ENCODE measurements at regions not wholly inside any gene's neighbourhood (a gene's known extent, or its start where the extent isn't known, plus 50 kb on each side); places are given as distances from the start of the nearest gene placed in this dataset.
A peak's percentile ranks its signal among the peaks of the same experiment; 100 is the strongest.

DNA sequence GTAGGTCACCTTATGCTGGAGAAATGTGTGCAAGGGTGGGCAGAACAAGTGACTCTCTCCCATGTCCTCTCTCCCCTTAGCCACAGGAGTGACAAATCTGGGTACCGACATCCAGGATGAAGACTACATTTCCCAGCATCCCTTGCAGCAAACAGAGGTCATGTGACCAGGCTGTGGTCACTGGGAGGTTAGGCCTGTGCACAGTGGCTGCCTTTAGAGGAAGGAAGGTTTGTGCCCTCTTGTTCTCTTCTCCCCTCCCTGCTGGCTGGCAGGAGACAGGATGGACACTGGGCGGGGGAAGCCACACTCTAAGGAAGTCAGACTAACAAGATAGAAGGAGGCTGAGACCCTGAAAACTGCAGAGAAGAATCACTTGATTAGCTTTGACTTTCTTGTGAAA lies 360.2 kb downstream of the PREX1 start:
- DNase-seq, result no peak

DNA sequence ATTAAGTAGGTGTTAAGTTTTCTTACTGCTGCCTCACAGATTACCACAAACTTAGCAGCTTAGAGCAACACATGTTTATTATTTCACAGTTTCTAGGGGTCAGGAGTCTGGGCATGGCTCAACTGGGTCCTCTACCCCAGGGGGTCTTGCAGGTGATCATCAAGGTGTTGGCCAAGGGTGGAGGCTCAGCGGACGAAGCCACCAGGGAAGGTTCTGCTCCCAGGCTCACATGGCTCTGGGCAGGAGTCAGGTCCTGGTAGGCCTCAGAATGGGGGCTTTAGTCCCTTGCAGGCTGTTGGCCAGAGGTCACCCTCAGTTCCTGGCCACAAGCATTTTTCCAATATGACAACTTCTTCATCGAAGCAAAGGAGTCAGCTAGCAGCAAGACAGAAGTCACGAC lies 362.5 kb downstream of the PREX1 start:
- DNase-seq, result no peak

DNA sequence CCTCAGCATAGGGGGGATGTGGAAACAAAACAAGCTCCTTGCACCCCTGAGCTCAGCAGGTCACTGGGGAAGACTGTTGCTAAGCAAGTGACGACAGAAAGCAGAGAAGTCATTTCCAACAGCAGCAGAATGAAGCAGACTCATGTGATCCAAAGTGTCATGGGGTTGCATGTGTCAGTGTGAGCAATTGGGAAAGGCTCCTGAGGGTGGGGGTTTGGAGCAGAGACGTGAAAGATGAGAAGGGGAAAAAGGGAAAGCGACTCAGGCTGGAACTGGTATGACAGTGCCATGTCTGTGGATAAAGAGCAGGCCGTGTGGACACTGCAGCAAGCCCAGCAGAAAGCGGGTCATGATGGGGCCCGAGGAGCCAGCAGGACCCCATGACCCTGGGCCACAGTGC lies 363.9 kb downstream of the PREX1 start:
- DNase-seq, result peak in 12 of 51 donors; percentile 6 to 53 (median 19)

DNA sequence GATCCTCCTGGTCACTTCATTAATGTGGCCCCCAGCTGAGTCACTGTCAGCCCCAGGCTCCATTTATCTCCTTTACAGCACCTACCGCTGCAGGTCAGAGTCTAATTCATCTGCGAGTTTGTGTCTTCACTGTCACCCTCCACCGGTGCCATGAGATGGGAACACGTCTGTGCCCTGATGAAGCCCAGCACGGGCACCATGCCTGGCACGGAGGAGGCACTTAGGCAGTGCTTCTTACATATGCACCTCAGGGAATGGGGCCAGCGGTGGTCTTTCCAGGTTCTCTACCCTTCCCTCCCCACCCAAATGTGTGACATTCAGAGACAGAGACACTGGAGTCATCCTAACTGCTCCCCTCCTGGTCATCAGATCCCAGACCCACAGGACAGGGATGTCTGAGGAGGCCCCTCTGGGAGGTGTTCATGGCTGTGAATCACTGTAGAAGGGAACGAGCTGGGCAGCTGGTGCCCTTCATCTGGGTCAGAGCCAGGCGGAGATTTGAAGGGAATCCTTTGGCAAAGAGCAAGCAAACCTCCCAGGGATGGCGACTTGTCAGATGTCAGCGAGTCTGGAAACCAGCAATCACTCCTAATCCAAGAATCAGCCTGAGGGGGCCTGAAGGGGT lies 364.6 kb downstream of the PREX1 start:
- DNase-seq, result no peak

DNA sequence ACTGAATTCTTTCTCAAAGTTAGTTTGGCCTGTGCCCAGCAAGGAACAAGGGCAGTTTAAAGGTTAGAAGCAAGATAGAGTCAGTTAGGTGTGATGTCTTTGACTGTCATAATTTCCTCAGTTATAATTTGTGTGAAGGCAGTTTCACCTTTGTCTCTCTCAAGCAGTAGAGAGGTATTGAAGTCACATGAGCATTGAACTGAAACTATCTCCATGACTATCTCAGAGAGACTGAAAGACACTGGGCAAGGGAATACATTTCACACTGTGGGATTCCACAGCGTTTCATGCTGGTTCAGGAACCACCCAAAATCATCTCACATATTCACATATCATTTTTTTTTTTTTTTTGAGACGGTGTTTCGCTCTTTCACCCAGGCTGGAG lies 366.1 kb downstream of the PREX1 start:
- no peak for DNase-seq

DNA sequence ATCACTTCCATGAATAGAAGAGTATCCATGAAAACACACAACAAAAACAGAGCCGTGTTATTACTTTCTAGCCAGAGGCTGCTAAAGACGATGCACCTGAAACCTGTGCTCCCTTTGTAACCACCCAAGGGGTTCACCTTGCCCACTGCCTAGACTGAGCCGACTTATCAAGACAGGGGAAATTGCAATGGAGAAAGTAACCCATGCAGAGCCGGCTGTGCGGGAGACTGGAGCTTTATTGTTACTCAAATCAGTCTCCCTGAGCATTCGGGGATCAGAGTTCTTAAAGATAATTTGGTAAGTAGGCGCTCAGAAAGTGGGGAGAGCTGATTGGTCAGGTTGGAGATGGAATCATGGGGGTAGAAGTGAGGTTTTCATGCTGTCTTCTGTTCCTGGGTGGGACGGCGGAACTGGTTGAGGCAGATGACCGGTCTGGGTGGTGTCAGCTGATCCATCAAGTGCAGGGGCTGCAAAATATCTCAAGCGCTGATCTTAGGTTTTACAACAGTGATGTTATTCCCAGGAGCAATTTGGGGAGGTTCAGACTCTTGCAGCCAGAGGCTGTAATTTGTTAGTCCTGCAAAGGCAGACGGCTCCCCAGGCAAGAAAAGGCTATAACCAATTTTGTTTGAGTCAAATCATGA lies 366.6 kb downstream of the PREX1 start:
- DNase-seq, result no peak

DNA sequence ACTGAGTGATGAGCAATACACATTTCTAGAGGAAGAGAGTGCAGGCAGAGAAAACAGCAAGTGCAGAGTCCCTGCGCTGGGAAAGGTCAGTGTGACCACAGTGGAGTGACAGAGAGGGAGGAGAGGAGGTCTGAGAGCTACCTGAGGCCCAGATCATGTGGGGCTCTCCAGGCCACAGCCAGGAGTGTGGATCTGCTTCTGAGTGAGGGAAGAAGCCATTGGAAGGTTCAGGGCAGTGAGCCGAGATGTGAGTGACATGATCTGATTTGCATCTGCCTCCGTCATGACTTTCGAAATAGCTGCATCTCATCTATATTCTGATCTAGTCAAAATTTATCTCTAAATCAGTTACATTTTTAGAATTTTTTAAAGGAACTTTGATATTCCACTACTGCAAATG lies 367.1 kb downstream of the PREX1 start:
- no peak for DNase-seq

DNA sequence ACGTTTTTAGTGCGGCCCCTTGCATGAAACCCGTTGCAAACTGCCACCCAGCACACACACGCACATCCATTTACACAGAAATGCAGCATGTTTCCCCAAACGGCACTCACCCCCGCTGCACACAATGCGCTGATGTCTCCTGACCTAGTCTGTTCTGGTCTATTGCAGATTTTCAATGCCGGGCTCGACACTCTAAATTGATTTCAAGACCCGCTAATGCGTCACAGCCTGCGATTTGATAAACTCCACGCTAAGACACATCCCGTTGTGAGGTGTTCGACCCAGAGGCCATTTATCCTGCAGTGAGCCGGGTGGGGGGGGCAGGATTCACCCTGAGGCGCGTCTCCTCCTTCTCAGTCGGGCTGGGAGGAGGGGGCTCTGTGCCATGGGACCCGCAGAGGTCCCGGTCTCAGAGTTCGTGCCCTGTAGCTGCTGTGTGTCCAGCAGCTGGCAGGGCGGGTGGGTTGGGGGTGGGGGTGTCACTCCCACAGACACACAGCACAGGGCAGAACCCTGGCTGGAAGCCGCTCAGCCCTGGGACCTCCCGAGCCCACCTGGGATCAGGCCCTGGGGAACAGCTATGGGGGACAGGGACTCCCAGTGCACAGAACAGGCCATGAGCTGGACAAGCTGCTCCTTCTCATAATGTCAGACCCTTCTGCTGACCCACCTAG lies 367.9 kb downstream of the PREX1 start:
- DNase-seq, result peak in 1 of 51 donors; percentile 25

DNA sequence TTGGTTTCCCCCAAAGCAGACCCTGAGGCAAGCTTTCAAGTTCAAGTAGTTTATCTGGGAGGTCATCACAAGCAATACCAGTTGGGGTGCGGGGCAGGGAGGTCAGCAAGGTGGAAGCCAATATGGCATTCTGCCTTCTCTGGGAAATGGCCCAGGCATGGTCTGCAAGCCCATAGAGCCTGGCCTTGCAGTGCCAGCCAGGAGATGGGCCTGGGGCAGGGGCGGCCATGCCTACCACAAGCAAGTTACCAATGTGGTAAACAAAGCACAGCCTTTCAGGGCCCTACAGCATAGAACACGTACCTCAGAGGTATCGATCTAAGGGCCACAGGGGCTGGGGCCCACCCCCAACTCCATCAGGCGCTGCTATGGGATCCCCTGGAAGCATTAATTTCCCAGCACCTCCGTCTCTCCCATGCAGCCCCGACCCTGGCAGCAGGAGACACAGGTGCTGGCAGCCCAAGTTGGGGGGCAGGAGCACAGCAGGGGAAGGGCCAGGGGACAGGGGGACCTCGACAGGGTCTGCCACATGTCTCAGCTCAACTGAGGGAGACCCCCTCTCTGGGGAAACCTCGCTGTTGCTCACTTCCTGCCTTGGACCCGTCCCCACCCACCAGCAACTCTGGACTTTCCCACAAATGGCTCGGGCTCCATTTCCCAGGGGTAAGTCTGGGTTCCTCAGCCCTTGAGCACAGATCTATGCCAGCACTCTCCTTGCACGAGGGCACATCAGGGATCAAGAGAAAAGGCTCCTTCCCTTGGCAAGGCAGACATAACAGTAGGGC lies 369.0 kb downstream of the PREX1 start:
- DNase-seq, result no peak

DNA sequence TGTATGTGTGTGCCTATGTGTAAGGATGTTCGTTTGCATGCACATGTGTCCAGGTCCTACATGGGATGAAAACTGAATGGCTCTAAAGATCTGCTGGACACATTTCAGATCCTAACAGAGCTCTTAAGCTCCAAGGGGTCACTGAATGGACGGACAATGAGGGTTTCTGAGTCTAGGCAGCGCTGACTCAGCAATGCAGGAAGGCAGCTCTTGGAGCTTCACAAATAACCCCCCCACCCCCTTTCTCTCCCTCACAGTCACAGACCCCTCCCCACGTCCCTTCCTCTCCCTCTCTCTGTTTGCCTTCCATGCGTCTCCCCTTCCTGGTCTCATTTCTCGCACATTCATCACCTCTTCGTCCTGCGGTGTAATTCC lies 369.8 kb downstream of the PREX1 start:
- DNase-seq, result no peak

DNA sequence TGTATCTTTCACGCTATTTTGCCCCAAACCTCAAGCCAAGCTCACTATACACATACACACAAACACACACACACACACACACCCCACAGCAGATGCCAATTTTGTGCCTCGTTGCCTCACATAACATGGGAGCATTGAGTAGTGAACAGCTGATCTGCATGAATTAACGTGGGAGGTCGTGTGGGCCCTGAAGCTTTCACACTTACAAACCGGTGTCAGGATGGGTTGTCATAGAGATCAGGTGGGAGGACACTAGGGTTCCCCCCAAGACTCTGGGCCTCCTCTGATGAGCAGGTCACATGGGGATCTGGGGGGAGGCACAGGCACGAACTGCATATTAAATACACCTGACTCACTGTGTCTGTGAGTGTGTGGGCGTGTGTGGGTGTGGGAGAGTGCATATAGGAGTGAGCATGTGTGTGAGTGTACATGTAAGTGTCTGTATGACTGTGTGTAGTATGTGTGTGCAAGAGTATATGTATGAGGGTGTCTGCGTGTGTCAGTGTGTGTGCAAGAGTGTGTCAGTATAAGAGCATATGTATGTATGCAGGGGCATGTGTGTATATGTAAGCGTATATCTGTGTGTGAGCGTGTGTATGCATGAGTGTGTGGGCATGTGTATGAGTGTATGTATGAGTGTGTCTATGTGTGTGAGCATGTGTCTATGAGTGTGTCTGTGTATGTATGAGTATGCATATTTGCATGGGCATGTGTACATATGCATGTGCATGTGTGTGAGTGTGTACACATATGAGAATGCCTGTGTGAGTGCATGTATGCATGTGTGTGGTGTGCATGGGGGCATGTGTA lies 370.4 kb downstream of the PREX1 start:
- DNase-seq, result peak in 2 of 51 donors; percentile 8 to 20

DNA sequence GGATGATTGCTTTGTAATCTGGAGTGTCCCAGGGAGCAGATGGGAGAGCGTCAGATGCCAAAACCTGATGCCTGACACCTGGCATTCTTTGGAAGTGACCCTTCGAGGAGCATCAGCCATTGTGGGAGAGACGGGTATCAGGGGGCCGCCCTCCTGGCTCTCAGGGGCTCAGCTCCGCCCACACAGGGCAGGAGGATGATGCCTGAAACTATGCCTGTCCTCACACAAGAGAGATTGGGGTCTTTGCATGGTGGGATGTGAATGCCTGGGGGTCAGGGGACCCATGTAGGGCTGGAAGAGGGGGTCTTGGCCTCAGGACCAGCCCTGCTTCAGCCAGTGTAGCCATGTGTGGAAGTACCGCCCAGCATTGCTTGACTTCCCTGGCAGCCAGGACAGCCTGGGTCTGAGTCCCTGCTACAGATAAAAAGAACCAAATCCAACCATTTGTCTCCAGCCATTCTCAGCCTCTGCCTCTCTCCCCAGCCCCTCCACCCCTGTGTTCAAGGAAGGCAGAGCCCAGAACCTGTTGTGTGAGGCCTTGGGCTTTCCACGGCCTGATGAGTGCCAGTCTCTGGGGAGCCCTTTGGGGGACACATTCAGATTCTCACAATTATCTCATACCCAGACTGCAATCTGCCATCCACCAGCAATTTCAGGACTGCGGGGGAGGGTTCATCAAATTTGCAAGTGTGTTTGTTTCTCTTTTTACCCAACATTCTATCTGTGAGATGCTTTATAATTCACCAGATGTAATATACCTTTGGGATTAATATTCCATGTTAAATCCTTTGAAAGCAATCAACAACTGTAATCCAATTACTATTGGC lies 371.2 kb downstream of the PREX1 start:
- DNase-seq, result no peak

DNA sequence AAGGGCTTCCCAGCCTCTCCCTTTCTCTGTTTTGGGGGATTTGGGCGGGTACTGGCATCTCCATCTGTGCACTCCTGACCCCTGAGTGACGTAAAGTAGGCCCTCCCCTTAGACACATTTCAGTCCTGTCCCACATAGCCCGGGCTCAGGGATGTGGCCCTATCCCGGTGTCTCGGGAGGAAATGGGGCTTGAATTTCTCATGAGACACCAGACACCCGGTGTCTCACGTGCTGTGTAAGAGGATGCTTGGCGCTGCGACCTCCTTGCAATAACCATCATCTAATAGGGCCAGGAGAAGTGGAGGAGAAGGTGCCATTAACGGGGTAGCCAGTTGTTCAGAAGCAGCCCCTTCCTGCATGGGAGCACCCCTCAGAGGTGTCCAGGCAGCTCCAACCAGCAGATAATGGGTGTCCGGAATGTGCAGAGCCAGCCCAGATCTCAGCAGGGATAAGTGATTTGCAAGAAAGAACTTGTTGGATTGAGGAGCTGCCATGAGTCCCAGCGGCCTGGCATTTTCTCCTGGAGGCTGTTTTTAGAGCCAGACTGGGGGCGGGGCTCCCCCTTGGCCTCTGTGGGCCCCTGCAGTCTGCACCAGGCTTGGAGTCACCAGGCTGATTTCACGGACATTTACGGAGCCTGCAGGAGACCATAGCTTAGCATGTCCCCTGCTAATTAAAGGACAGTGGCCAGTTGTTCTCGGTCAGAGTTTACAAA lies 372.0 kb downstream of the PREX1 start:
- peak in 12 of 51 donors; percentile 5 to 48 (median 12) for DNase-seq

DNA sequence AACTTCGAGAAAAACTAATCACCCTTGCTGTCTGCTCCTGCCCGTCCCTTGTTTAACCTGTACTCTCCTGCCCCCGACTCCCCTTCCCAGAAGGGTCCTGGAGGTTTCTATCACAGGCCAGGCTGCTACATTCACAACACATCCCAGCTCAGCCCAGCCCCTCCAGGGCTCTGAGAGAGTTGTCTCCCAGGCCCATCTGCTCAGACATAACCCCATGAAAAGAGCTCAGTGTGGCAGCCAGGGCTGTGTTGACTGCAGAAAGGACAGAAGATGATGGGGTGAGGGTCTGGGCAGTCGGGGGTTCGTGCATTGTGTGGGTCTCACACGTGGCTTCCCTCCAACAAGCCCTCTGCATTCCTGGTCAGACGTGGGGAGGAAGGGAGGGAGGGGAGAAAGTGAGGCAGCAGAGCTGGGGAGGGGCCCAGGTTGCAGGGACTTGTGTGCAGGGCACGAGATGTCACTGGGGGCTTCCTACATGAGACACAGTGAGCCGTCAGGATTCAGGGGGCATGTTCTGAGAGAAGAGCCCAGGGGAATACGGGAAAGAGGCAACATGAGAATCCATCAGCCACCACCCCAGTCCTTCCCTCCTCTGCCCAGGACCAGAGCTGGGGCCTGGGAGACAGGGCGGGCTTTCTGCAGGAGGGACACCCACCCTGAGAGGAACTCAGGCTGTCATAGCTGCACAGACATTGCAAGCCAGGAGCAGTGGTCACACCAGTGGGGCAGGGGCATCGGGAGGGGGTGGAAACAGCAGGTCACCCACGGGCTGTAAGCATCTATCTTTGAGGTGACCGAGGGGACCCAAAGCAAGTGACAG lies 372.9 kb downstream of the PREX1 start:
- DNase-seq, result no peak

DNA sequence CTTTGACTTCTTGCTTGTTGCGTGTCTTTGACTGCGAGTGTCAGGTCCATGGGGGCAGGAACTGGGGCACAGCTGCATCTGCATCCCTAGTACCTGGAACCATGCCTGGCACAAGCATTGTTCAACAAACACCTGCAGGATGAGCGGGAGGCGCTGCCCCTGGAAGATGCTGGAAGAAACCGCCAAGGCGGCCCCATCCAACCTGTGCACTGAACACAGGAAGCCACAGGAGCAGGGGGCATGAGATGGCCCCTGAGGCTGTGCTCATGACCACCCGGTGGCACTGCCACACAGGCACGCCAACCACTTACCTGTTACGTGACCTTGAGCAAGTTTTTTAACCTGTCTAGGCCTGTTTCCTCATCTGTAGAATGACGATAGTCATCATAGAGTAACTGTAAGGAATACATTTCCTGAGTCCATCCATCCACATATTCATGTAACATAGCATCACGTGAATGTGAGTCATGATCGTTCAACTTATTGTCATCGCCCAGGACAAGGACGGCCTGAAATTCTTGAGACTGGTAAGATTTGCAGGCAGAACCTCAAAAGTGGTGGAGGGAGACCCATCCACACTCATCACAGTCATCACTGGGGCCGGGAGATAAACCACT lies 374.2 kb downstream of the PREX1 start:
- DNase-seq, result no peak

DNA sequence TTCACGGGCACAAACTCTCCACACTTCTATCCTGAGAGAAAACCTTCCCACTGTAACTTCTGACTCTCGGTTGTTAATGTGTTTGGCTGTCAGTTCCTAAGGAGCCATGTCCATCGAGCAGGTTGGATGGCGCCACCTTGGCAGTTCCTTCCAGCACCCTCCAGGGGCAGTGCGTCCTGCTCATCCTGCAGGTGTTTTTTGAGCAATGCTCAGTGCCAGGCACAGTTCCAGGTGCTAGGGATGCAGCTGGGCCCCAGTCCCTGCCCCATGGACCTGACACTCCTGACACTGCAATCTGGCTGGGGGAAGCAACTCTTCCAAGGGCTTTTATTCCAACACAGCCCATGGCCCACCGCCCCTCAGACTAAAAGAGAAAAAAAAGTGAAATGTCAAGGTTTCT lies 376.4 kb downstream of the PREX1 start:
- DNase-seq, result no peak

DNA sequence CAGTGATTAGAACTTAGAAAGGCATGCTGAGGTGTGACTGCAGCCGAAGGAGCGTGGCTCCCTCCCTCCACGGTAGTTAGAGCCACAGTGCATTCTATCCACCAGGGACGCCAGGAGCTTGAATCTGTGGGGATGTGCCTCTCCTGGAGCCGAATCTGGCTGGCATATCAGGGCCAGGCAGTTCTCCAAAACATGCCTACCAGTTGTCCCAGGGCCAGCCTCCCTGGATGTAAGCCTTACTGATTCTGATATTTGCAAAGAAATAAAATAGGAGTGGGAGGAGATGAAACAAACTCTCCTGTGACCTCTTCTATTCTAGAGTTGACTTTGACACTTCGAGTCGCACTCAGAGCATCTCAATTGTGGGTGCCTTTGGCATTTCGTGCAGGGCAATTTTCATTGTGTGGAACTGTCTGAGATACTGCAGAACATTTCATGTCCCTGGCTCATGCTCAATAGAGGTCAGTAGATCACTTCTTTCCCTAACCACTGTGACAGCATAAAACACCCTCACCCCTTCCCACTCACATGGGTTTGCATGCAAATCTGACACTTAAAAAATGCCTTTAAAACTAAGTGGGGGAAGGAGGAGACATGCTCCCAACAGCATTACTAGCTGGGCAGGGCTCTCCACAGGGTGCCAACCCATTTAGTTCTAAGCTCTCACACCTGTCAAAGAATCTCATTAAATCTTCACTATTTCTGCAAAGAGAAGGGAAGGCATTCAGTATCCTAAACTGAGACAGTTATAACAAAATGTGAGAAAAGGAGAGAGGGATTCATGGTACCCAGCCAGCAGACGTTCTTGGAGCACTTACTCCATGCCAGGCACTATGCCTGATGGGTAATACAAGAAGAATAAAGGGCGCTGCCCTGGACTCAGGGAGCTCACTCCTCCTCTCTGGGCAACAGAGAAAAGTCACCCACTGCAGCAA lies 378.9 kb downstream of the PREX1 start:
- peak in 2 of 51 donors; percentile 10 to 13 for DNase-seq

Measured in hypothalamus (tissue), 51 donors.